Spleen (tissue), 11 donors: ENCODE measurements at regions not wholly inside any gene's neighbourhood (a gene's known extent, or its start where the extent isn't known, plus 50 kb on each side); places are given as distances from the start of the nearest gene placed in this dataset.

Experiments used
- DNase-seq: peaks from one replicate; pipeline ENCODE4 v3.0.0-alpha.2; 2020
- H3K27ac ChIP-seq, 8 donors: fragments of 200-600 bp; sonication (generic) in 7 of 8; 1 replicate in 4 of 8; 2 replicates in 4 of 8; pipeline versions ENCODE4 v1.5.0 to v1.8.0; 2016 to 2021; ENCODE audit warnings: inconsistent platforms in 4 of 8, mild to moderate bottlenecking in 4 of 8, moderate library complexity in 1 of 8
- H3K27me3 ChIP-seq, 7 donors: fragments of 200-600 bp; sonication (generic) in 6 of 7; replicated peaks in 1 of 7; 1 replicate in 4 of 7; 2 replicates in 3 of 7; pipeline versions ENCODE4 v1.5.0 to v1.8.0; 2016 to 2021; ENCODE audit warnings: inconsistent platforms in 3 of 7, mild to moderate bottlenecking in 1 of 7
- H3K36me3 ChIP-seq, 6 donors: fragments of 200-600 bp; sonication (generic) in 5 of 6; 1 replicate in 4 of 6; 2 replicates in 2 of 6; pipeline versions ENCODE4 v1.5.0 to v1.8.0; 2016 to 2021; ENCODE audit warnings: inconsistent platforms in 2 of 6
- H3K4me1 ChIP-seq, 6 donors: fragments of 200-600 bp; sonication (generic) in 5 of 6; 1 replicate in 3 of 6; 2 replicates in 3 of 6; pipeline versions ENCODE4 v1.5.0 to v1.8.0; 2016 to 2021; ENCODE audit warnings: inconsistent platforms in 3 of 6
- H3K4me3 ChIP-seq, 8 donors: fragments of 200-600 bp; sonication (generic) in 7 of 8; 1 replicate in 4 of 8; 2 replicates in 4 of 8; pipeline versions ENCODE4 v1.5.0 to v1.8.0; 2016 to 2021; ENCODE audit warnings: inconsistent platforms in 4 of 8, mild to moderate bottlenecking in 4 of 8, moderate library complexity in 2 of 8
- H3K9me3 ChIP-seq, 8 donors: fragments of 200-600 bp; sonication (generic) in 7 of 8; 1 replicate in 4 of 8; 2 replicates in 4 of 8; pipeline versions ENCODE4 v1.5.0 to v1.8.0; 2016 to 2021; ENCODE audit warnings: inconsistent platforms in 4 of 8
- CTCF ChIP-seq, 11 experiments: fragments of 200-600 bp in 7 of 11; fragments of 450-650 bp in 4 of 11; sonication (generic) in 4 of 11; IDR thresholded peaks in 8 of 11; conservative IDR thresholded peaks in 3 of 11; 1 replicate in 7 of 11; 2 replicates in 4 of 11; pipeline versions ENCODE4 v1.4.0 to v1.8.0; 2016 to 2021; ENCODE audit warnings: antibody characterized with exemption in 11 of 11, inconsistent platforms in 4 of 11, mild to moderate bottlenecking in 1 of 11
- POLR2A ChIP-seq, 3 donors: fragments of 450-650 bp; IDR thresholded peaks; one replicate each; pipeline ENCODE4 v1.5.1; 2017; ENCODE audit warnings: antibody characterized with exemption in 3 of 3, mild to moderate bottlenecking in 1 of 3
- POLR2AphosphoS5 ChIP-seq, 3 donors: sonication (generic); formaldehyde crosslinking; IDR thresholded peaks; one replicate each; pipeline ENCODE4 v1.5.1; 2017; ENCODE audit warnings: antibody characterized with exemption in 3 of 3
- whole genome bisulfite sequencing, 5 donors: extraction: QIAGEN DNeasy Blood & Tissue Kit in 3 of 5; methylation state at CpG; one replicate each; pipeline versions ENCODE4 v1.1.5 to v1.1.7; 2013 to 2018; 5-methylcytosine and 5-hydroxymethylcytosine counted together
- intact Hi-C: fragments of 100-400 bp; cut with DNase I; formaldehyde crosslinking; loops from one replicate; pipeline ENCODE4 v1.15.0; 2023; ENCODE audit warnings: low total_unique reads
- donor health status: healthy with polysubstance abuse.
- donor health status: DM: no; HTN: no; CAD: no; lungs with moderate emphysema.
- donor health status: DM: no; HTN: no; CAD: no.
- donor health status: Bipolar disorder and iron deficiency.
- donor health status: healthy.
- donor health status: DM: no; HTN: no; CAD: no.
- donor health status: DM: yes; HTN: yes; CAD: no.

GRCh38 chr9:30010691-30011090, 2373.8 kb upstream of the ACO1 start:
- intact Hi-C loops = no loop called here
- no peak for TF ChIP-seq POLR2AphosphoS5 (IDR thresholded peaks at IDR 0.05)
- no peak for TF ChIP-seq POLR2A (IDR thresholded peaks at IDR 0.05)
- TF ChIP-seq CTCF (IDR thresholded peaks at IDR 0.05 in 8 of 11, conservative IDR thresholded peaks at IDR 0.05 in 3 of 11) = no peak
- H3K27ac ChIP-seq = no peak overlapping the region
- H3K4me1 ChIP-seq = no peaks in the 10 kb centered on the region
- no peak overlapping the region for H3K4me3 ChIP-seq
- 62 to 74% (median 67%) methylated on average over 3 of the region's 3 CpGs for WGBS, 5 donors
- no peaks in the 10 kb centered on the region for H3K36me3 ChIP-seq
- H3K9me3 ChIP-seq = no peaks in the 10 kb centered on the region
- H3K27me3 ChIP-seq = no peaks in the 10 kb centered on the region
- DNase-seq = no peak

GRCh38 chr9:30012622-30013021, 2371.8 kb upstream of the ACO1 start:
- TF ChIP-seq CTCF (IDR thresholded peaks at IDR 0.05 in 8 of 11, conservative IDR thresholded peaks at IDR 0.05 in 3 of 11) = no peak
- no peak for TF ChIP-seq POLR2AphosphoS5 (IDR thresholded peaks at IDR 0.05)
- TF ChIP-seq POLR2A (IDR thresholded peaks at IDR 0.05) = no peak
- Histone ChIP-seq H3K4me1 (no peaks in the 10 kb centered on the region), H3K27me3 (no peaks in the 10 kb centered on the region), H3K4me3 (no peak overlapping the region), H3K9me3 (no peaks in the 10 kb centered on the region), H3K27ac (no peak overlapping the region), H3K36me3 (no peaks in the 10 kb centered on the region)
- intact Hi-C loops = no loop called here
- DNase-seq = no peak

GRCh38 chr9:30015073-30015472, 2369.4 kb upstream of the ACO1 start:
- Histone ChIP-seq H3K4me1 (no peaks in the 10 kb centered on the region), H3K36me3 (no peaks in the 10 kb centered on the region), H3K27ac (no peak overlapping the region), H3K27me3 (no peaks in the 10 kb centered on the region), H3K4me3 (no peak overlapping the region), H3K9me3 (no peaks in the 10 kb centered on the region)
- intact Hi-C loops = no loop called here
- 66 to 81% (median 70%) methylated on average over 4 of the region's 4 CpGs for WGBS, 5 donors
- TF ChIP-seq CTCF (IDR thresholded peaks at IDR 0.05 in 8 of 11, conservative IDR thresholded peaks at IDR 0.05 in 3 of 11) = no peak
- no peak for TF ChIP-seq POLR2AphosphoS5 (IDR thresholded peaks at IDR 0.05)
- no peak for TF ChIP-seq POLR2A (IDR thresholded peaks at IDR 0.05)
- DNase-seq = no peak

GRCh38 chr9:30020161-30020560, 2364.3 kb upstream of the ACO1 start:
- Histone ChIP-seq H3K9me3 (no peaks in the 10 kb centered on the region), H3K27ac (no peak overlapping the region), H3K4me3 (no peak overlapping the region), H3K4me1 (no peaks in the 10 kb centered on the region), H3K36me3 (no peaks in the 10 kb centered on the region), H3K27me3 (no peaks in the 10 kb centered on the region)
- 64 to 88% (median 70%) methylated on average over 2 of the region's 2 CpGs for WGBS, 5 donors
- DNase-seq = no peak
- TF ChIP-seq CTCF (IDR thresholded peaks at IDR 0.05 in 8 of 11, conservative IDR thresholded peaks at IDR 0.05 in 3 of 11) = no peak
- TF ChIP-seq POLR2AphosphoS5 (IDR thresholded peaks at IDR 0.05) = no peak
- TF ChIP-seq POLR2A (IDR thresholded peaks at IDR 0.05) = no peak
- intact Hi-C loops = no loop called here
